ENCODE measurements at regions not wholly inside any gene's neighbourhood (a gene's known extent, or its start where the extent isn't known, plus 50 kb on each side); places are given as distances from the start of the nearest gene placed in this dataset.

- TF ChIP-seq POLR2A (IDR thresholded peaks at IDR 0.05; ENCODE audit: borderline replicate concordance, extremely low read depth, insufficient read depth, insufficient read length) (no peak), CTCF (IDR thresholded peaks at IDR 0.05 in 2 of 3, conservative IDR thresholded peaks at IDR 0.05 in 1 of 3; ENCODE audit: borderline replicate concordance in 1 of 3, insufficient read depth in 1 of 3, low read depth in 2 of 3, low read length in 2 of 3) (no peak), EZH2phosphoT487 (IDR thresholded peaks at IDR 0.05; ENCODE audit: borderline replicate concordance) (no peak)
These were observed 60.9 kb upstream of the RMDN2 start for GRCh38 chr2:37864217-37864616.

All from HCT116 (cell line).